ENCODE measurements at regions not wholly inside any gene's neighbourhood (a gene's known extent, or its start where the extent isn't known, plus 50 kb on each side); places are given as distances from the start of the nearest gene placed in this dataset.

- no peak for TF ChIP-seq CTCF (IDR thresholded peaks at IDR 0.05; ENCODE audit: insufficient read depth, low read length, poor library complexity, severe bottlenecking)
- H3K36me3 ChIP-seq (ENCODE audit: control insufficient read depth, insufficient read depth, low read length): no peaks in the 10 kb centered on the region
- no peak for DNase-seq (ENCODE audit: low read depth)
- H3K4me3 ChIP-seq (ENCODE audit: low read depth, low read length): no peak overlapping the region
- no peaks in the 10 kb centered on the region for H3K27me3 ChIP-seq (ENCODE audit: control insufficient read depth, insufficient read depth, low read length)
These were observed 1017.0 kb upstream of the CNTN5 start for GRCh38 chr11:98003606-98004371.

- no peaks in the 10 kb centered on the region for H3K27me3 ChIP-seq (ENCODE audit: control insufficient read depth, insufficient read depth, low read length)
- TF ChIP-seq CTCF (IDR thresholded peaks at IDR 0.05; ENCODE audit: insufficient read depth, low read length, poor library complexity, severe bottlenecking): no peak
- DNase-seq (ENCODE audit: low read depth): no peak
- H3K4me3 ChIP-seq (ENCODE audit: low read depth, low read length): no peak overlapping the region
- H3K36me3 ChIP-seq (ENCODE audit: control insufficient read depth, insufficient read depth, low read length): no peaks in the 10 kb centered on the region
These were observed 1013.7 kb upstream of the CNTN5 start for GRCh38 chr11:98007072-98007471.

- TF ChIP-seq CTCF (IDR thresholded peaks at IDR 0.05; ENCODE audit: insufficient read depth, low read length, poor library complexity, severe bottlenecking): no peak
- Histone ChIP-seq H3K36me3 (ENCODE audit: control insufficient read depth, insufficient read depth, low read length) (no peaks in the 10 kb centered on the region), H3K4me3 (ENCODE audit: low read depth, low read length) (no peak overlapping the region), H3K27me3 (ENCODE audit: control insufficient read depth, insufficient read depth, low read length) (no peaks in the 10 kb centered on the region)
- DNase-seq (ENCODE audit: low read depth): no peak
These were observed 993.1 kb upstream of the CNTN5 start for GRCh38 chr11:98027652-98028051.

- Histone ChIP-seq H3K36me3 (ENCODE audit: control insufficient read depth, insufficient read depth, low read length) (no peaks in the 10 kb centered on the region), H3K4me3 (ENCODE audit: low read depth, low read length) (no peak overlapping the region), H3K27me3 (ENCODE audit: control insufficient read depth, insufficient read depth, low read length) (no peaks in the 10 kb centered on the region)
- DNase-seq (ENCODE audit: low read depth): no peak
- TF ChIP-seq CTCF (IDR thresholded peaks at IDR 0.05; ENCODE audit: insufficient read depth, low read length, poor library complexity, severe bottlenecking): no peak
These were observed 990.9 kb upstream of the CNTN5 start for GRCh38 chr11:98029832-98030231.

- no peak for DNase-seq (ENCODE audit: low read depth)
- no peak for TF ChIP-seq CTCF (IDR thresholded peaks at IDR 0.05; ENCODE audit: insufficient read depth, low read length, poor library complexity, severe bottlenecking)
- Histone ChIP-seq H3K4me3 (ENCODE audit: low read depth, low read length) (no peak overlapping the region), H3K27me3 (ENCODE audit: control insufficient read depth, insufficient read depth, low read length) (no peaks in the 10 kb centered on the region), H3K36me3 (ENCODE audit: control insufficient read depth, insufficient read depth, low read length) (no peaks in the 10 kb centered on the region)
These were observed 983.9 kb upstream of the CNTN5 start for GRCh38 chr11:98036810-98037209.
